A673 (cell line): ENCODE measurements at regions not wholly inside any gene's neighbourhood (a gene's known extent, or its start where the extent isn't known, plus 50 kb on each side); places are given as distances from the start of the nearest gene placed in this dataset.

Experiments
- CTCF ChIP-seq: fragments of 300-800, 200-600 bp; sonication (generic); conservative IDR thresholded peaks from 2 replicates; pipeline ENCODE4 v1.5.1; 2017; ENCODE audit warnings: low read depth, mild to moderate bottlenecking, antibody characterized with exemption, low read length, moderate library complexity, mixed read lengths
- EZH2 ChIP-seq: fragments of 200-600 bp; sonication (generic); IDR thresholded peaks from 2 replicates; pipeline ENCODE4 v1.6.1; 2017; ENCODE audit warnings: borderline replicate concordance, low read depth, mild to moderate bottlenecking, mixed read lengths, antibody characterized with exemption, low read length; ENCODE audit not compliant: poor library complexity, severe bottlenecking

- TF ChIP-seq CTCF: no peak
- TF ChIP-seq EZH2: no peak
Observed at GRCh38 chr12:64968989-64969819, 144.8 kb downstream of the TBC1D30 start.
